CD4-positive, CD25-positive, alpha-beta regulatory T cell (primary cell): ENCODE measurements at regions not wholly inside any gene's neighbourhood (a gene's known extent, or its start where the extent isn't known, plus 50 kb on each side); places are given as distances from the start of the nearest gene placed in this dataset.

Experiments used
- ATAC-seq, 2 donors: fragments of 150-1000 bp; cut with Tn5 transposase; one replicate each; pipeline ENCODE4 v1.10.0; 2021; ENCODE audit warnings: low read depth in 2 of 2, moderate number of reproducible peaks in 2 of 2, moderate library complexity in 1 of 2
- DNase-seq, 3 donors: peaks; one replicate each; pipeline versions ENCODE4 v3.0.0 to v3.0.0-alpha.2; 2012 to 2022; ENCODE audit warnings: mixed read lengths in 1 of 3
- H3K27ac ChIP-seq: one replicate; pipeline ENCODE4 v1.7.0; 2013; ENCODE audit warnings: mild to moderate bottlenecking, low read length; ENCODE audit not compliant: insufficient read depth, poor library complexity, severe bottlenecking
- H3K27me3 ChIP-seq: one replicate; pipeline ENCODE4 v1.7.0; 2013; ENCODE audit warnings: low read length; ENCODE audit not compliant: control insufficient read depth, insufficient read depth
- H3K36me3 ChIP-seq: one replicate; pipeline ENCODE4 v1.7.0; 2013; ENCODE audit warnings: mild to moderate bottlenecking, low read length, moderate library complexity; ENCODE audit not compliant: control insufficient read depth, insufficient read depth
- H3K4me1 ChIP-seq: 2 replicates; pipeline ENCODE4 v1.7.0; 2013; ENCODE audit warnings: mild to moderate bottlenecking, low read length; ENCODE audit not compliant: insufficient read depth, control insufficient read depth, poor library complexity, severe bottlenecking
- H3K4me3 ChIP-seq: one replicate; pipeline ENCODE4 v1.7.0; 2013; ENCODE audit warnings: low read depth, mild to moderate bottlenecking, low read length, moderate library complexity
- H3K9me3 ChIP-seq, 2 experiments: 1 replicate in 1 of 2; 2 replicates in 1 of 2; pipeline ENCODE4 v1.7.0; 2013; ENCODE audit warnings: low read length in 2 of 2, mild to moderate bottlenecking in 1 of 2, moderate library complexity in 1 of 2; ENCODE audit not compliant: control insufficient read depth in 2 of 2
- H3K27ac Mint-ChIP-seq, 3 donors: one replicate each; pipeline ENCODE4 v1.8.0; 2020 to 2022; ENCODE audit warnings: mild to moderate bottlenecking in 3 of 3, mixed read lengths in 3 of 3, moderate library complexity in 2 of 3
- H3K27me3 Mint-ChIP-seq: one replicate; pipeline ENCODE4 v1.8.0; 2022; ENCODE audit warnings: mild to moderate bottlenecking, mixed read lengths
- H3K36me3 Mint-ChIP-seq: one replicate; pipeline ENCODE4 v1.8.0; 2020; ENCODE audit warnings: mixed read lengths
- H3K4me1 Mint-ChIP-seq, 4 donors: one replicate each; pipeline ENCODE4 v1.8.0; 2020 to 2022; ENCODE audit warnings: mixed read lengths in 4 of 4, mild to moderate bottlenecking in 1 of 4
- H3K4me3 Mint-ChIP-seq, 4 donors: one replicate each; pipeline ENCODE4 v1.8.0; 2020 to 2022; ENCODE audit warnings: mild to moderate bottlenecking in 4 of 4, mixed read lengths in 4 of 4, moderate library complexity in 3 of 4
- H3K9me3 Mint-ChIP-seq, 7 donors: one replicate each; pipeline ENCODE4 v1.8.0; 2020 to 2022; ENCODE audit warnings: mixed read lengths in 7 of 7, mild to moderate bottlenecking in 3 of 7, moderate library complexity in 2 of 7

DNA sequence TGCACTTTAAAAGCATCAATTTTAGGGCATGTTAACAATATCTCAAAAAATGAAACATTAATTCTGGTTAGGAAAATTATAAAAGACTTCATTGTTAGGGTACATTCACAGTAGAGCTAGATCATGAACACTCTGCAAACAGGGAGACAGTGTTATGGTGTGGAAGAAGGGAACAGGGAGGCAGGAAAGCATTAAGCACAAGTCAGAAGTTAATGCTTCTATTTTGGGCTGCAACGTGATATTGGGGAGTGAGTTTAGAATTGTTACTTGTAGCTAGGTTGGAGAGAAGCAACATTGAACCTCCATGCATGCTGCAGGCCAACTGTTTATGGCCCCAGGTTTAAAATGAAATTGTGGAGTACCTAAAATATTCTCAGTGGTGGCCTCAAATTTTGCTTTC lies 278.1 kb upstream of the NMUR2 start:
- Mint-ChIP-seq H3K27ac (no peak overlapping the region), H3K9me3 (peaks cover 5 to 23% (median 13%) of the 10 kb centered on the region in 7 donors), H3K27me3 (no peaks in the 10 kb centered on the region), H3K36me3 (no peaks in the 10 kb centered on the region), H3K4me1 (no peaks in the 10 kb centered on the region), H3K4me3 (no peak overlapping the region)
- no peaks in the 10 kb centered on the region for H3K36me3 ChIP-seq
- ATAC-seq, result no peak
- no peaks in the 10 kb centered on the region for H3K27me3 ChIP-seq
- H3K4me3 ChIP-seq, result no peak overlapping the region
- H3K27ac ChIP-seq, result no peak overlapping the region
- no peak for DNase-seq
- no peaks in the 10 kb centered on the region for H3K9me3 ChIP-seq
- H3K4me1 ChIP-seq, result no peaks in the 10 kb centered on the region

GRCh38 chr5:152686931-152687330 lies 281.9 kb upstream of the NMUR2 start:
- Histone ChIP-seq H3K4me1 (no peaks in the 10 kb centered on the region), H3K36me3 (no peaks in the 10 kb centered on the region), H3K27ac (no peak overlapping the region), H3K27me3 (no peaks in the 10 kb centered on the region), H3K4me3 (no peak overlapping the region), H3K9me3 (no peaks in the 10 kb centered on the region)
- DNase-seq, result no peak
- H3K27me3 Mint-ChIP-seq, result no peaks in the 10 kb centered on the region
- ATAC-seq, result no peak
- no peak overlapping the region for H3K4me3 Mint-ChIP-seq
- no peaks in the 10 kb centered on the region for H3K4me1 Mint-ChIP-seq
- no peaks in the 10 kb centered on the region for H3K36me3 Mint-ChIP-seq
- H3K27ac Mint-ChIP-seq, result no peak overlapping the region
- H3K9me3 Mint-ChIP-seq, result peaks cover 3 to 15% (median 10%) of the 10 kb centered on the region in 7 donors

- Histone ChIP-seq H3K4me3 (no peak overlapping the region), H3K27ac (no peak overlapping the region), H3K27me3 (no peaks in the 10 kb centered on the region), H3K4me1 (no peaks in the 10 kb centered on the region), H3K36me3 (no peaks in the 10 kb centered on the region), H3K9me3 (no peaks in the 10 kb centered on the region)
- H3K27me3 Mint-ChIP-seq, result no peaks in the 10 kb centered on the region
- DNase-seq, result no peak
- ATAC-seq, result no peak
- no peaks in the 10 kb centered on the region for H3K36me3 Mint-ChIP-seq
- no peak overlapping the region for H3K4me3 Mint-ChIP-seq
- peaks cover 0 to 10% (median 8%) of the 10 kb centered on the region in 7 donors for H3K9me3 Mint-ChIP-seq
- H3K4me1 Mint-ChIP-seq, result no peaks in the 10 kb centered on the region
- H3K27ac Mint-ChIP-seq, result no peak overlapping the region
Observed at GRCh38 chr5:152688561-152689249, 283.6 kb upstream of the NMUR2 start.

DNA sequence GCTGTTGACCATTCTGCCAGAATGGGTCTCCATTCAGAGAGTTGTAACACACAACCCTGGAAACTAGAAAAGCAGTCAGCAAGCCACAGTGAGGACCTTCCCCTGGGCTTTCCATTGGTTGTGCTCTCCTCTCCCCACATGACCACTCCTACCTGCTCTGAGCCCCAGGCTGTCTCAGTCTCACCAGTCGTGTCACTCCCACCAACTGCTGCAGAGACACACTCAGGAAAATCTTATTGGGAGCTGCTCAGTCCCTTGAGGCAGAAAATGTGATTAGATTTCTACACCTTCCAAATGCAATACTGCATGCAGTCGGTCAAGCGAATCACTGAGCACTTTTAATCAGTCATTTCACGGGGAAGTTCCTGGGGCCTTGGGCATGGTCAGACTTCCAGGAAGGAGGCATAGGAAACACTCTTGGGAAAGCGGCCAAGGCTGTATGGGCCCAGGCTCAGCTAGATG lies 284.2 kb upstream of the NMUR2 start:
- H3K9me3 ChIP-seq, result no peaks in the 10 kb centered on the region
- no peak for DNase-seq
- no peak overlapping the region for H3K4me3 ChIP-seq
- Mint-ChIP-seq H3K4me3 (no peak overlapping the region), H3K27me3 (no peaks in the 10 kb centered on the region), H3K4me1 (no peaks in the 10 kb centered on the region), H3K9me3 (peaks cover 0 to 10% (median 8%) of the 10 kb centered on the region in 7 donors), H3K36me3 (no peaks in the 10 kb centered on the region), H3K27ac (no peak overlapping the region)
- no peak for ATAC-seq
- H3K27me3 ChIP-seq, result no peaks in the 10 kb centered on the region
- H3K4me1 ChIP-seq, result no peaks in the 10 kb centered on the region
- H3K36me3 ChIP-seq, result no peaks in the 10 kb centered on the region
- no peak overlapping the region for H3K27ac ChIP-seq

DNA sequence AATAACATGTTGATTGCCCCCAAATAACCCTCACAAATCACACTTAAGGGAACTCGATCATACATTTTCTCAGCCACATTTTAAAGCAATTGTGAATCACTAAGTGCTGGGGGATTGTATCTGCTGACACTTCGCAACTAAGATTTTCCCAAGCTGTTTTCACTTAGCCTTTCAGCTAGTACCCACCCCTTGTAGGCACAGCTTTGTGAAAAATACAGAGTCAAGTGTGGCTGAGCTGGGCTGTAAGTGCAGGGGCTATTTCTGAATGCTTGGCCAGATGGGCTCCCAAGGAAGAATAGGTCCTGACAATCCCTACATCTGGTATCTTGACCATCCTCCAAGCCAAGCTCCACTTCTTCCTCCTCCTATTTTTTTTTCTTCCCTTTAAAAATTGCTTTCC lies 289.2 kb upstream of the NMUR2 start:
- H3K27me3 ChIP-seq, result no peaks in the 10 kb centered on the region
- no peaks in the 10 kb centered on the region for H3K9me3 ChIP-seq
- Mint-ChIP-seq H3K4me3 (no peak overlapping the region), H3K27ac (no peak overlapping the region), H3K4me1 (no peaks in the 10 kb centered on the region), H3K36me3 (no peaks in the 10 kb centered on the region), H3K9me3 (peaks cover 0 to 6% (median 0%) of the 10 kb centered on the region in 7 donors), H3K27me3 (no peaks in the 10 kb centered on the region)
- no peaks in the 10 kb centered on the region for H3K4me1 ChIP-seq
- H3K27ac ChIP-seq, result no peak overlapping the region
- no peak for ATAC-seq
- no peak overlapping the region for H3K4me3 ChIP-seq
- DNase-seq, result no peak
- H3K36me3 ChIP-seq, result no peaks in the 10 kb centered on the region

GRCh38 chr5:152701305-152701949 lies 296.3 kb upstream of the NMUR2 start:
- DNase-seq (no peak), ATAC-seq (no peak)
- peaks cover 0 to 2% of the 10 kb centered on the region in 2 experiments for H3K9me3 ChIP-seq
- no peaks in the 10 kb centered on the region for H3K27me3 ChIP-seq
- Mint-ChIP-seq H3K36me3 (no peaks in the 10 kb centered on the region), H3K9me3 (peaks cover 0 to 11% (median 6%) of the 10 kb centered on the region in 7 donors), H3K27ac (no peak overlapping the region), H3K4me3 (no peak overlapping the region), H3K4me1 (no peaks in the 10 kb centered on the region), H3K27me3 (no peaks in the 10 kb centered on the region)
- H3K4me3 ChIP-seq, result no peak overlapping the region
- no peak overlapping the region for H3K27ac ChIP-seq
- H3K4me1 ChIP-seq, result no peaks in the 10 kb centered on the region
- H3K36me3 ChIP-seq, result no peaks in the 10 kb centered on the region

GRCh38 chr5:152704286-152704685 lies 299.2 kb upstream of the NMUR2 start:
- H3K27ac Mint-ChIP-seq, result no peak overlapping the region
- no peaks in the 10 kb centered on the region for H3K4me1 Mint-ChIP-seq
- Histone ChIP-seq H3K4me1 (no peaks in the 10 kb centered on the region), H3K27ac (no peak overlapping the region), H3K36me3 (no peaks in the 10 kb centered on the region), H3K27me3 (no peaks in the 10 kb centered on the region), H3K9me3 (peaks cover 0 to 2% of the 10 kb centered on the region in 2 experiments), H3K4me3 (no peak overlapping the region)
- no peaks in the 10 kb centered on the region for H3K36me3 Mint-ChIP-seq
- DNase-seq (no peak), ATAC-seq (no peak)
- H3K27me3 Mint-ChIP-seq, result no peaks in the 10 kb centered on the region
- H3K9me3 Mint-ChIP-seq, result peaks cover 0 to 14% (median 6%) of the 10 kb centered on the region in 7 donors
- H3K4me3 Mint-ChIP-seq, result no peak overlapping the region
